HG03354 (cell line): ENCODE measurements at regions not wholly inside any gene's neighbourhood (a gene's known extent, or its start where the extent isn't known, plus 50 kb on each side); places are given as distances from the start of the nearest gene placed in this dataset.

Source experiments
- ATAC-seq: cut with Tn5 transposase; IDR thresholded peaks from one replicate; pipeline ENCODE4 v1.9.1; 2021; ENCODE audit warnings: mild to moderate bottlenecking; ENCODE audit not compliant: unreplicated experiment, poor library complexity, severe bottlenecking

- ATAC-seq: no peak
Measured at GRCh38 chr2:5449867-5450266, 242.3 kb upstream of the SOX11 start.

GRCh38 chr2:5453220-5454050 is 238.7 kb upstream of the SOX11 start:
- no peak for ATAC-seq

GRCh38 chr2:5454051-5454390 is 238.2 kb upstream of the SOX11 start:
- no peak for ATAC-seq

DNA sequence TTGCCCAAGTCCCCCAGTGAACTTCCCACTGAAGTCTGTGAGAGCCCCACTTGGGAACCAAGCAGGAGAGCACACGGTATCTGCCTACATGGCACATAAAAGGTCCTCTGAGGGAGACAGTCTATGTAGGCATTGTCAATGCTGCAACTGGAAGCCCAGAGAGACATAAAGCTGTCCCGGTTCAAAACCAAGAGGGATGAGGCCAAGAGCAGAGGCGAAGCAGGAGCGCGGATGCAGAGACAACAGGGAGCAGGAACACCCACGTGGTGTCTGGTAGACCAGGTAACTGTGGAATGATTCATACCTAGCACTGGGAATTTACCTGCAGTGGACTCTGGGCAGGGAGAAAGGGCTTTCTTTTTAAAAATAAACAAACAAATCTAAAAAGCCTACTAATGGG is 233.1 kb upstream of the SOX11 start:
- ATAC-seq: no peak

GRCh38 chr2:5464657-5465056 is 227.5 kb upstream of the SOX11 start:
- no peak for ATAC-seq

GRCh38 chr2:5465859-5466258 is 226.3 kb upstream of the SOX11 start:
- ATAC-seq: no peak

GRCh38 chr2:5467178-5467905 is 224.8 kb upstream of the SOX11 start:
- ATAC-seq: no peak

DNA sequence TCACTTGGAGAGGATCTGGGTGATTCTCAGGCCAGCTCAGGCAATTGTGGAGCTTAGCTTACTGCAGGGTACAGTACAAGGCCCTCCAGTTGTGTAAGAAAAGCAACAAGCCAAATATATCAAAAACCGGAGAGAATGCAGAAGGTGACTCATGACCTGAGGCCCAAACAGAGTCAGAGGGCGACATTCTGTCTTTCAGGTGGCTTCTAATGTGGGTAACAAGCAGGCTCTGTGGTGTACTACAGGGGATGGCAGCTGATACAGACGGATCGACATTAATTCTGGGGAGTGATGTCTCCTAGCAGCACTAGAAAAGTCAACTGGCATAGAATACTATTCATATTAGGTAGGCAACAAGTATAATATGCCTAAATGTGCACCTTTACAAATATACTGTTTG is 219.5 kb upstream of the SOX11 start:
- ATAC-seq: no peak

GRCh38 chr2:5473635-5474034 is 218.5 kb upstream of the SOX11 start:
- ATAC-seq: no peak

GRCh38 chr2:5474716-5475115 is 217.5 kb upstream of the SOX11 start:
- ATAC-seq: no peak

GRCh38 chr2:5479265-5479928 is 212.8 kb upstream of the SOX11 start:
- no peak for ATAC-seq

DNA sequence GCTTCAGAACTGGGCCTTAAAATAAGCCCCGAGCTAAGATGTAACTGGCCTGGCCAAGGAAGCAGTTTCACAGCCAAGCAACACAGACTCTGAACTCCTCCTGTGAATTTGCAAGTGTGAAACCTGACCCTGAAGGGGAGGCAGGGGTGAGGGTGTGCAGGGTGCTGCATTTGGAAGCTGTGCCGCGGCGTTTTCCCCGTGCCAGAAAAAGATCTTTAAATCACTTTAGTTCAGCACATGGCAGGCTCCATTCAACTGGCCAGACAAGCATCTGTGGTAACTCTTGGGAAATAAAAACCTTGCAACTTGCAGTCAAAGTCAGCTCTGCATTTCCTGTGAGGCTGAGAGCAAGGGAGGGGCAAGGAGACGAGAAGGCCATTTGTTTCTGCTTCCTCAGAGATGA is 209.3 kb upstream of the SOX11 start:
- no peak for ATAC-seq

- ATAC-seq: no peak
Measured at GRCh38 chr2:5484868-5485267, 207.3 kb upstream of the SOX11 start.

DNA sequence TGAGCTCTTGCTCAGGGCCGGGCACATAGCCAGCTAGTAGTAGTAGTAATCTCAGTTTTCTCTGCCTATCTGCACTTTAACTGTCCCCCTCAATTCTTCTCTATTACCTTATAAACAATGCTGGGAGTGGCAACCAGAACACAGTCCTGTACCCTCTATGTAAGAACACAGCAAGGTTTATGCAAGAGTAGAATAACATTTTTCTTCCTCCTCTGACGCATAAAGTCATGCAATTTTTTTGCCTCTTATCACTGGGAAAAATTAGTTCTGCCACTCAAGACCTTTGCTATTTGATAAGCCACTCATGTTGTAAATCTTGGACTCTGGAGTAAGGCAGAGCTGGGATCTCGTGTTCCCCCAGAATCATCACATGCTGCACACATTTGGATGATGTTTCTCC is 200.7 kb upstream of the SOX11 start:
- ATAC-seq: no peak

GRCh38 chr2:5493256-5493655 is 198.9 kb upstream of the SOX11 start:
- ATAC-seq: no peak

- no peak for ATAC-seq
Measured at GRCh38 chr2:5494212-5494611, 198.0 kb upstream of the SOX11 start.

- ATAC-seq: no peak
Measured at GRCh38 chr2:5495586-5495985, 196.6 kb upstream of the SOX11 start.

DNA sequence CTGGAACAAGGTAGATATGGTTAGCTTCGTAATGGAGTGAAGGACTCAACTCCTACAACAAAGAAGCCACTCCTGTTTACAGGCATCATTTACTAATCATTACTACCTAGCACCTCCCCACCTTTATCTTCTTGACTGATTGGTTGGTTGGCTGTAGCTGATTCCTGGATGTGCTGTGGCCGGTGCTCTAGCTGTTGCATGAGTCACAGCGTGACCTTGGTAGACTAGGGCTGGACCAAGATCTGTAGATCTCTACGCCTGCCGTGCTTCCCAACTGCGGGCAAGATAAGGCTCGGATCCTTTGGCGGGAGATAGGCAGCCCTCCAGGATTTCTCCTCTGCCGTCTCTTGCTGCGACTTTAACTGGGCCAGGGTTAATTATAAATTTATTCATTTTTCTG is 194.3 kb upstream of the SOX11 start:
- no peak for ATAC-seq

DNA sequence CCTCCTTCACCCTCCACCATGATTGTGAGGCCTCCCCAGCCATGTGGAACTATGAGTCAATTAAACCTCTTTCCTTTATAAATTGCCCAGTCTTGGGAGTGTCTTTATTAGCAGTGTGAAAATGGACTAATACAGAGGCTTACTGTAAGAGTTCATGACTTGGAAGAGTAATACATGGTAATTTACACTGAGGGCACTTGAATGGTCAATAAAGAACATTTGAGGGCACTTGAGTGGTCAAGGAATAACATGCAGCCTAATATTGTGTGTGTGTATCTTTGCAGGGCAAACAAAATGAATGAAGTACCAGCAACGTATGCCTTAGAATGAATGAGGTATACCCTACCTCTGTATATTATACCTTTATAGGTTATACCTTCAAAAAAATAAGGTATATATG is 190.4 kb upstream of the SOX11 start:
- ATAC-seq: no peak

- ATAC-seq: no peak
Measured at GRCh38 chr2:5502385-5502784, 189.8 kb upstream of the SOX11 start.

GRCh38 chr2:5504756-5505155 is 187.4 kb upstream of the SOX11 start:
- ATAC-seq: no peak
